IPS-20b (cell line): ENCODE measurements at regions not wholly inside any gene's neighbourhood (a gene's known extent, or its start where the extent isn't known, plus 50 kb on each side); places are given as distances from the start of the nearest gene placed in this dataset.
"Not testable (repeated sequence)": the region's sequence is repeated elsewhere in the genome, so short reads cannot be mapped to it uniquely, and the experiment has no call there.

Experiments used
- H3K27ac ChIP-seq: one replicate; pipeline ENCODE4 v1.5.1; 2013; ENCODE audit warnings: low read length
- H3K27me3 ChIP-seq: 2 replicates; pipeline ENCODE4 v1.6.1; 2013; ENCODE audit warnings: mild to moderate bottlenecking, low read length, inconsistent platforms; ENCODE audit not compliant: insufficient read depth
- H3K36me3 ChIP-seq: 2 replicates; pipeline ENCODE4 v1.6.1; 2013; ENCODE audit warnings: low read depth, mild to moderate bottlenecking, inconsistent platforms, low read length, moderate library complexity; ENCODE audit not compliant: insufficient read depth
- H3K4me1 ChIP-seq: 2 replicates; pipeline ENCODE4 v1.6.1; 2013; ENCODE audit warnings: mild to moderate bottlenecking, control low read depth, inconsistent platforms, low read length, moderate library complexity; ENCODE audit not compliant: insufficient read depth
- H3K4me3 ChIP-seq: 2 replicates; pipeline ENCODE4 v1.5.1; 2013; ENCODE audit warnings: mild to moderate bottlenecking, low read length, inconsistent platforms
- H3K9ac ChIP-seq: 2 replicates; pipeline ENCODE4 v1.6.1; 2013; ENCODE audit warnings: low read depth, mild to moderate bottlenecking, inconsistent platforms, low read length, moderate library complexity
- H3K9me3 ChIP-seq: 2 replicates; pipeline ENCODE4 v1.6.1; 2013; ENCODE audit warnings: mild to moderate bottlenecking, low read depth, low read length, inconsistent platforms; ENCODE audit not compliant: insufficient read depth

- H3K27ac ChIP-seq = no peak overlapping the region
- no peaks in the 10 kb centered on the region for H3K9me3 ChIP-seq
- no peaks in the 10 kb centered on the region for H3K27me3 ChIP-seq
- no peaks in the 10 kb centered on the region for H3K36me3 ChIP-seq
- H3K4me1 ChIP-seq = no peaks in the 10 kb centered on the region
- H3K4me3 ChIP-seq = no peak overlapping the region
- no peak overlapping the region for H3K9ac ChIP-seq
Measured at GRCh38 chr9:88874391-88874790, 116.9 kb upstream of the S1PR3 start.

GRCh38 chr9:88875400-88876120 lies 115.7 kb upstream of the S1PR3 start:
- Histone ChIP-seq H3K9ac (no peak overlapping the region), H3K27me3 (no peaks in the 10 kb centered on the region), H3K9me3 (no peaks in the 10 kb centered on the region), H3K4me1 (no peaks in the 10 kb centered on the region), H3K36me3 (no peaks in the 10 kb centered on the region), H3K4me3 (no peak overlapping the region), H3K27ac (no peak overlapping the region)

GRCh38 chr9:88880199-88880598 lies 111.1 kb upstream of the S1PR3 start:
- H3K27ac ChIP-seq = no peak overlapping the region
- no peaks in the 10 kb centered on the region for H3K36me3 ChIP-seq
- no peak overlapping the region for H3K4me3 ChIP-seq
- H3K9me3 ChIP-seq = no peaks in the 10 kb centered on the region
- H3K4me1 ChIP-seq = no peaks in the 10 kb centered on the region
- H3K27me3 ChIP-seq = no peaks in the 10 kb centered on the region
- H3K9ac ChIP-seq = no peak overlapping the region

GRCh38 chr9:88884291-88884690 lies 107.0 kb upstream of the S1PR3 start:
- not testable (repeated sequence) for H3K27me3 ChIP-seq, H3K9me3 ChIP-seq, H3K4me3 ChIP-seq, H3K4me1 ChIP-seq, H3K36me3 ChIP-seq, H3K9ac ChIP-seq, H3K27ac ChIP-seq

- not testable (repeated sequence) for H3K27me3 ChIP-seq, H3K4me3 ChIP-seq, H3K36me3 ChIP-seq, H3K27ac ChIP-seq, H3K9ac ChIP-seq, H3K9me3 ChIP-seq, H3K4me1 ChIP-seq
Measured at GRCh38 chr9:88886762-88887161, 104.5 kb upstream of the S1PR3 start.

- H3K4me3 ChIP-seq = no peak overlapping the region
- no peaks in the 10 kb centered on the region for H3K4me1 ChIP-seq
- H3K27me3 ChIP-seq = no peaks in the 10 kb centered on the region
- no peaks in the 10 kb centered on the region for H3K36me3 ChIP-seq
- H3K27ac ChIP-seq = no peak overlapping the region
- no peaks in the 10 kb centered on the region for H3K9me3 ChIP-seq
- H3K9ac ChIP-seq = no peak overlapping the region
Measured at GRCh38 chr9:88889386-88889785, 101.9 kb upstream of the S1PR3 start.

- no peaks in the 10 kb centered on the region for H3K9me3 ChIP-seq
- no peaks in the 10 kb centered on the region for H3K36me3 ChIP-seq
- H3K27me3 ChIP-seq = no peaks in the 10 kb centered on the region
- H3K4me3 ChIP-seq = no peak overlapping the region
- H3K4me1 ChIP-seq = no peaks in the 10 kb centered on the region
- no peak overlapping the region for H3K9ac ChIP-seq
- H3K27ac ChIP-seq = no peak overlapping the region
Measured at GRCh38 chr9:88890546-88890945, 100.7 kb upstream of the S1PR3 start.

- no peak overlapping the region for H3K27ac ChIP-seq
- H3K27me3 ChIP-seq = no peaks in the 10 kb centered on the region
- H3K4me3 ChIP-seq = no peak overlapping the region
- no peaks in the 10 kb centered on the region for H3K36me3 ChIP-seq
- H3K9me3 ChIP-seq = no peaks in the 10 kb centered on the region
- H3K4me1 ChIP-seq = no peaks in the 10 kb centered on the region
- no peak overlapping the region for H3K9ac ChIP-seq
Measured at GRCh38 chr9:88891040-88891439, 100.2 kb upstream of the S1PR3 start.

GRCh38 chr9:88892724-88893123 lies 98.5 kb upstream of the S1PR3 start:
- Histone ChIP-seq H3K9me3 (no peaks in the 10 kb centered on the region), H3K9ac (no peak overlapping the region), H3K27ac (no peak overlapping the region), H3K27me3 (no peaks in the 10 kb centered on the region), H3K4me3 (no peak overlapping the region), H3K36me3 (no peaks in the 10 kb centered on the region), H3K4me1 (no peaks in the 10 kb centered on the region)

- Histone ChIP-seq H3K27ac (no peak overlapping the region), H3K9me3 (no peaks in the 10 kb centered on the region)
Measured at GRCh38 chr9:88897081-88897480, 94.2 kb upstream of the S1PR3 start.

GRCh38 chr9:88898039-88898720 lies 93.1 kb upstream of the S1PR3 start:
- Histone ChIP-seq H3K27me3 (no peaks in the 10 kb centered on the region), H3K4me3 (no peak overlapping the region), H3K27ac (no peak overlapping the region), H3K36me3 (no peaks in the 10 kb centered on the region), H3K9ac (no peak overlapping the region), H3K4me1 (no peaks in the 10 kb centered on the region), H3K9me3 (no peaks in the 10 kb centered on the region)

More at GRCh38 chr9:88897081-88897480, 94.2 kb upstream of the S1PR3 start:
- Histone ChIP-seq H3K27me3 (no peaks in the 10 kb centered on the region), H3K36me3 (no peaks in the 10 kb centered on the region), H3K9ac (no peak overlapping the region), H3K4me1 (no peaks in the 10 kb centered on the region), H3K4me3 (no peak overlapping the region)

GRCh38 chr9:88905506-88905905 lies 85.8 kb upstream of the S1PR3 start:
- Histone ChIP-seq H3K27me3 (no peaks in the 10 kb centered on the region), H3K36me3 (no peaks in the 10 kb centered on the region), H3K9me3 (no peaks in the 10 kb centered on the region), H3K4me1 (no peaks in the 10 kb centered on the region), H3K27ac (no peak overlapping the region), H3K4me3 (no peak overlapping the region), H3K9ac (no peak overlapping the region)
